Esophagus squamous epithelium (tissue), 5 donors: ENCODE measurements at regions not wholly inside any gene's neighbourhood (a gene's known extent, or its start where the extent isn't known, plus 50 kb on each side); places are given as distances from the start of the nearest gene placed in this dataset.

ENCODE experiments used
- DNase-seq: peaks from one replicate; lab custom pipeline; 2025; lab: John Stamatoyannopoulos, UW
- H3K27ac ChIP-seq, 4 donors: fragments of 200-600 bp; sonication (generic); one replicate each; pipeline ENCODE4 v1.5.1; 2016 to 2019; ENCODE audit warnings: mild to moderate bottlenecking in 1 of 4
- H3K27me3 ChIP-seq, 4 donors: fragments of 200-600 bp; sonication (generic); 1 replicate in 3 of 4; 2 replicates in 1 of 4; pipeline versions ENCODE4 v1.5.1 to v1.6.0; 2017 to 2021; ENCODE audit warnings: antibody characterized with exemption in 1 of 4
- H3K36me3 ChIP-seq, 3 donors: fragments of 200-600 bp; sonication (generic); one replicate each; pipeline ENCODE4 v1.5.1; 2016 to 2019
- H3K4me1 ChIP-seq, 3 donors: fragments of 200-600 bp; sonication (generic); one replicate each; pipeline ENCODE4 v1.5.1; 2017 to 2019
- H3K4me3 ChIP-seq, 4 donors: fragments of 200-600 bp; sonication (generic); 1 replicate in 3 of 4; 2 replicates in 1 of 4; pipeline ENCODE4 v1.5.1; 2016 to 2019; ENCODE audit warnings: mild to moderate bottlenecking in 2 of 4, moderate library complexity in 1 of 4
- H3K9me3 ChIP-seq, 3 donors: fragments of 200-600 bp; sonication (generic); one replicate each; pipeline ENCODE4 v1.5.1; 2016 to 2019
- CTCF ChIP-seq, 6 experiments: fragments of 450-650 bp in 4 of 6; fragments of 200-600 bp in 2 of 6; sonication (generic) in 2 of 6; IDR thresholded peaks; one replicate each; pipeline ENCODE4 v1.5.1; 2016 to 2019; ENCODE audit warnings: antibody characterized with exemption in 6 of 6, mild to moderate bottlenecking in 4 of 6, moderate library complexity in 4 of 6
- POLR2A ChIP-seq, 4 donors: fragments of 450-650 bp; IDR thresholded peaks; one replicate each; pipeline ENCODE4 v1.6.1; 2017; ENCODE audit warnings: antibody characterized with exemption in 4 of 4, mild to moderate bottlenecking in 4 of 4, moderate library complexity in 3 of 4
- WGBS, 2 donors: methylation state at CpG; one replicate each; pipeline ENCODE4 v1.1.5; 2018; 5-methylcytosine and 5-hydroxymethylcytosine counted together
- intact Hi-C: fragments of 100-400 bp; cut with DNase I; formaldehyde crosslinking; loops from one replicate; pipeline ENCODE4 v1.15.0; 2022
- donor health status: DM: yes; HTN: yes; CAD: no.

GRCh38 chr1:18554099-18554498 is 73.4 kb downstream of the KLHDC7A start:
- intact Hi-C loops, result no loop called here
- peaks cover 0 to 6% (median 0%) of the 10 kb centered on the region in 3 donors for H3K4me1 ChIP-seq
- no peak for DNase-seq
- no peak overlapping the region for H3K4me3 ChIP-seq
- no peak overlapping the region for H3K27ac ChIP-seq
- H3K36me3 ChIP-seq, result no peaks in the 10 kb centered on the region
- H3K27me3 ChIP-seq, result peaks cover 0 to 79% (median 4%) of the 10 kb centered on the region in 4 donors
- H3K9me3 ChIP-seq, result no peaks in the 10 kb centered on the region
- TF ChIP-seq CTCF (IDR thresholded peaks at IDR 0.05) (no peak), POLR2A (IDR thresholded peaks at IDR 0.05) (no peak)
- WGBS, 2 donors, result 62 to 65% methylated on average over 5 of the region's 5 CpGs

- TF ChIP-seq POLR2A (IDR thresholded peaks at IDR 0.05), result no peak
- Histone ChIP-seq H3K36me3 (no peaks in the 10 kb centered on the region), H3K27me3 (peaks cover 0 to 84% (median 4%) of the 10 kb centered on the region in 4 donors), H3K27ac (no peak overlapping the region), H3K4me3 (no peak overlapping the region), H3K4me1 (peaks cover 0 to 6% (median 0%) of the 10 kb centered on the region in 3 donors), H3K9me3 (no peaks in the 10 kb centered on the region)
- intact Hi-C loops, result no loop called here
- WGBS, 2 donors, result 29 to 30% methylated on average over 7 of the region's 7 CpGs
- DNase-seq, result no peak
Measured at GRCh38 chr1:18554597-18554996, 73.9 kb downstream of the KLHDC7A start.

- no peak overlapping the region for H3K4me3 ChIP-seq
- H3K36me3 ChIP-seq, result no peaks in the 10 kb centered on the region
- TF ChIP-seq CTCF (IDR thresholded peaks at IDR 0.05) (no peak), POLR2A (IDR thresholded peaks at IDR 0.05) (no peak)
- no peak overlapping the region for H3K27ac ChIP-seq
- no peaks in the 10 kb centered on the region for H3K9me3 ChIP-seq
- H3K27me3 ChIP-seq, result peaks cover 0 to 85% (median 5%) of the 10 kb centered on the region in 4 donors
- WGBS, 2 donors, result 52 to 54% methylated on average over 5 of the region's 5 CpGs
- DNase-seq, result no peak
- intact Hi-C loops, result no loop called here
- H3K4me1 ChIP-seq, result peaks cover 0 to 6% (median 0%) of the 10 kb centered on the region in 3 donors
Measured at GRCh38 chr1:18555036-18555435, 74.3 kb downstream of the KLHDC7A start.

- no peak for DNase-seq
- H3K9me3 ChIP-seq, result no peaks in the 10 kb centered on the region
- peaks cover 0 to 98% (median 6%) of the 10 kb centered on the region in 4 donors for H3K27me3 ChIP-seq
- H3K27ac ChIP-seq, result no peak overlapping the region
- 45 to 48% methylated on average over 4 of the region's 4 CpGs for WGBS, 2 donors
- TF ChIP-seq CTCF (IDR thresholded peaks at IDR 0.05) (peak in 2 of 6 experiments; percentile 12 to 16), POLR2A (IDR thresholded peaks at IDR 0.05) (no peak)
- H3K4me1 ChIP-seq, result peaks cover 0 to 6% (median 0%) of the 10 kb centered on the region in 3 donors
- intact Hi-C loops, result no loop called here
- H3K36me3 ChIP-seq, result no peaks in the 10 kb centered on the region
- no peak overlapping the region for H3K4me3 ChIP-seq
Measured at GRCh38 chr1:18556364-18556763, 74.3 kb upstream of the PAX7 start.

- H3K4me3 ChIP-seq, result no peak overlapping the region
- no peak for DNase-seq
- H3K27ac ChIP-seq, result no peak overlapping the region
- H3K9me3 ChIP-seq, result no peaks in the 10 kb centered on the region
- H3K36me3 ChIP-seq, result no peaks in the 10 kb centered on the region
- intact Hi-C loops, result no loop called here
- H3K4me1 ChIP-seq, result peaks cover 0 to 6% (median 0%) of the 10 kb centered on the region in 3 donors
- no peak for TF ChIP-seq POLR2A (IDR thresholded peaks at IDR 0.05)
- TF ChIP-seq CTCF (IDR thresholded peaks at IDR 0.05), result no peak
- H3K27me3 ChIP-seq, result peaks cover 0 to 98% (median 6%) of the 10 kb centered on the region in 4 donors
- WGBS, 2 donors, result 5 to 12% methylated on average over 8 to 16 of the region's 29 CpGs
Measured at GRCh38 chr1:18557621-18558465, 72.8 kb upstream of the PAX7 start.
